ENCODE measurements at regions not wholly inside any gene's neighbourhood (a gene's known extent, or its start where the extent isn't known, plus 50 kb on each side); places are given as distances from the start of the nearest gene placed in this dataset.
A peak's percentile ranks its signal among the peaks of the same experiment; 100 is the strongest.

DNA sequence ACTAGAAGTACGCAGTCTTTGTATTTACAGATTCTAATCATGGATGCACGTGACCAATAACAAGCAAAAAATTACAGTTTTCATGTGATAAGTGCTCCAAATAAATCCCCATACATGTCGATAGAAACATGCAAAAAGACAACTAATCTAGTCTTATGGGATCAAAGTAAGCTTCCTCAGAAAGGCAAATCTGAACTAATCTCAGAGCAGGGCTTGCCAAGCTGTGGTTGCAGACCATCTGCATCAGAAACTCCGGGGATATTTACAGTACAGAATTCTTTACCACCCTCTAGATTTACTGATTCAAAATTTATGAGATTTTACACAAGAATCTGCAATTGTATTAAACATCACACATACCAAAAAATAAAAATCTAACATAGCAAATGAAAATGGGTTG lies 1435.5 kb downstream of the MRPL39 start:
- DNase-seq (ENCODE audit: low spot score) = no peak
- no peak for FAIRE-seq

DNA sequence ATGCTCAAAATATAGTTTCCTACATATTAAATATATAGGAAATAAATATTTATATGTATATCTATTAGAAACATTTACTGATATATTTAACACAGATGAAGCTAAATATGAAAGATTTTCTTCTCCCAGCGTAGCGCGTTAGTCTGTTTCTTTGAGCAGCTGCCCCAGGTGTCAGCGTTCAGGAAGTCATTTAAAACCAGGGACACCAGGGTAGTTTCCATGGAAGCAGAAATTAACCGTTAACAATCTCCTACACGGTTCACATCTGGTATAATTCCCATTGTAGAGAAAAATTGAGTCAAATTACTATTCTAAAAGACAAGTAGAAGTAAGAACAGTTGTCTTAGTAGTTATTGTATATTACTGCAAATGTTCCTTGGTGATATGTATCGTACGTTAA lies 1443.7 kb downstream of the MRPL39 start:
- no peak for FAIRE-seq
- no peak for DNase-seq (ENCODE audit: low spot score)

- no peak for FAIRE-seq
Measured at GRCh38 chr21:24160528-24160927, 1446.8 kb downstream of the MRPL39 start.

DNA sequence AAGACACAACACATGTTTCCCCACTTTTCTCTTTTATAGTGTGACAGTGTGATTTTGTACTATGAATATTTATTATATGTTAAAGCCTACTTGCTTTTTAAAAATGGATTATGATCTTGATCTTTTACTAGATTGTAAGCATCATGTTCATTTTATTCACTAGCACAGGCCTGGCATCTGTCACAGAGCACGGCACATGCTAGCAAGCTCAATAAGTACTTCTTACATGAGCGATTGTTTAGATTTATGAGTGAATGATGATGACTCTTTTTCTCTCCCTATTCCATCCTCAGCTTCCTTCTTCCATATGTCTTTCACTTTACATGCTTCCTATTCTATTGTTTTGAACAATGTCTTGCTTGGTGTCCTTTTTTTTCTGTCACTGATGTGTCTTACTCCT lies 1454.1 kb downstream of the MRPL39 start:
- no peak for FAIRE-seq

More at GRCh38 chr21:24160528-24160927, 1446.8 kb downstream of the MRPL39 start:
- no peak for DNase-seq (ENCODE audit: low spot score)

GRCh38 chr21:24150753-24151152 lies 1456.5 kb downstream of the MRPL39 start:
- FAIRE-seq (no peak), DNase-seq (ENCODE audit: low spot score) (no peak)

More for the DNA sequence above, 1454.1 kb downstream of the MRPL39 start:
- no peak for DNase-seq (ENCODE audit: low spot score)

- FAIRE-seq = no peak
- no peak for DNase-seq (ENCODE audit: low spot score)
Measured at GRCh38 chr21:24148461-24148860, 1458.8 kb downstream of the MRPL39 start.

GRCh38 chr21:24147674-24148073 lies 1459.6 kb downstream of the MRPL39 start:
- DNase-seq (ENCODE audit: low spot score) (no peak), FAIRE-seq (no peak)

- DNase-seq (ENCODE audit: low spot score) (no peak), FAIRE-seq (no peak)
Measured at GRCh38 chr21:24131056-24131455, 1476.2 kb downstream of the MRPL39 start.

GRCh38 chr21:24127651-24128050 lies 1479.6 kb downstream of the MRPL39 start:
- FAIRE-seq = no peak

GRCh38 chr21:24123785-24124184 lies 1483.5 kb downstream of the MRPL39 start:
- FAIRE-seq = no peak
- DNase-seq (ENCODE audit: low spot score) = no peak

More at GRCh38 chr21:24127651-24128050, 1479.6 kb downstream of the MRPL39 start:
- no peak for DNase-seq (ENCODE audit: low spot score)

DNA sequence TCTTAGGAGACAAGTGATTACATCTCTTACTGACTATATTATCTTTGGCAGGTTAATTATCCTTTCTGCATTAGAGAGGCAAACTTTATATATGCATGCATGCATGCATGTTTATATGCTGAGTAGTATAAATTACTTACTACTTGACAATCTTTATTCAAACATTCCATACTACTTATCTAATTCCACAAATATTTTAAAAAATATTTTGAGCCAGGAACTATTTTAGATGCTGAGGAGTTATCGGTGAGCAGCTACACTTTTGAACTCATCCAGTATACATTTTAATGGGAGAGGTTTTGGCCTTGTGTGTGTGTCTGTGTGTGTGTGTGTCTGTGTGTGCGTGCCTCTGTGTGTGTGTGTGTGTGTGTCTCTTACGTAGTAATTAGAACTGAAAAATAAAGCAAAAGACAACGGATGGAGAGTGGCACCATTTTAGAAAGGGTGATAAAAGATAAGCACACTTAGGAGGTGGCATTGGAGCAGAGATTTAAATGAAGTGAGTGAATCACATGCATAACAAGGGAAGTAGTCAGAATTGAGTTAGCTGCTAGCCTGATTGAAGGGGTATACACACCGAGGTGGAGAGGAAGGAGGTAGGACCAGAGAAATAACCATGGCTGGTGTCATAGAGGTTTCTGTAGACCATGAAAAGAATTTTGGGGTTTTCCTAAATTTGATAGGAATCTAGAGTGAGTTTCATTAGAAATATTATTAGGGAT lies 1488.4 kb downstream of the MRPL39 start:
- FAIRE-seq (no peak), DNase-seq (ENCODE audit: low spot score) (no peak)

GRCh38 chr21:24115141-24115540 lies 1492.1 kb downstream of the MRPL39 start:
- FAIRE-seq = no peak
- DNase-seq (ENCODE audit: low spot score) = no peak

- FAIRE-seq (no peak), DNase-seq (ENCODE audit: low spot score) (no peak)
Measured at GRCh38 chr21:24112020-24112419, 1495.3 kb downstream of the MRPL39 start.

GRCh38 chr21:24110846-24111245 lies 1496.4 kb downstream of the MRPL39 start:
- DNase-seq (ENCODE audit: low spot score) (no peak), FAIRE-seq (no peak)

- no peak for FAIRE-seq
- DNase-seq (ENCODE audit: low spot score) = no peak
Measured at GRCh38 chr21:24097181-24097580, 1510.1 kb downstream of the MRPL39 start.

DNA sequence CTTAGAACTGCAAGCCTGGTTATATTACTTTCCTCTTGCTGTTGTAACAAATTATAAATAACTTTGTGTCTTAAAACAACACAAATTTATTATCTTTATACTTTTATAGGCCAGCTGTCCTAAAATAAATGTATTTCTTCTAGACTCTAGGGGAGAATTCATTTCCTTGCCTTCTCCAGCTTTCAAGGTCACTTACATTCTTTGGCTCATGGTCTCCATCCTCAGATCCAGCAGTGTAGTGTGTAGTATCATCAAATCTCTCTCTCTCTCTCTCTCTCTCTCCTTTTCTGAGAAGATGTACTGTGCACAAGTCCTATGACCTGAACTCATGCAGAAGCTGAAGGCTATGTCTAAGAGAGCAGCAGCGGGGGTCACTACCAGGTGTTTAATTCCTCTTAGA lies 1510.6 kb downstream of the MRPL39 start:
- FAIRE-seq (no peak), DNase-seq (ENCODE audit: low spot score) (no peak)

- FAIRE-seq = no peak
- no peak for DNase-seq (ENCODE audit: low spot score)
Measured at GRCh38 chr21:24093032-24093431, 1514.2 kb downstream of the MRPL39 start.

DNA sequence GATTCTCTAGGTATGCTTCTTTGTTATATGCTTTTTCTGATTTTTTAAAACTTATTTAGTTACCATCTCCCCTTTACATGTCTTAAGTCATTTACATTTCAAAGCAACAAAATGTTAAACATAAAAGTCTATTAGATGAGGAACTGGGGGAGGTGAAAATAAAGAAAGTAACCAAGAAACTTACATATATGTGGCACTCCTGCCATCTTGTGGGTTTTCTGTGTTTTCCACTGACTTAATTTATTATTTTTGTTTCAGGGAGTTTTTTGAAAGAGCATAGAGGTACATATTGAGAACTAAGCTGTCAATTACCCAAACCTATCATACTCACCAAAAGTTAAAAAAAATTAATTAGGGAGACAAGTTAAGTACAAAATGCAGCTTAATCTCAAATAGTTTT lies 1531.1 kb downstream of the MRPL39 start:
- FAIRE-seq (no peak), DNase-seq (ENCODE audit: low spot score) (no peak)

GRCh38 chr21:24055696-24056095 lies 1551.6 kb downstream of the MRPL39 start:
- DNase-seq (ENCODE audit: low spot score) = no peak
- FAIRE-seq = no peak

DNA sequence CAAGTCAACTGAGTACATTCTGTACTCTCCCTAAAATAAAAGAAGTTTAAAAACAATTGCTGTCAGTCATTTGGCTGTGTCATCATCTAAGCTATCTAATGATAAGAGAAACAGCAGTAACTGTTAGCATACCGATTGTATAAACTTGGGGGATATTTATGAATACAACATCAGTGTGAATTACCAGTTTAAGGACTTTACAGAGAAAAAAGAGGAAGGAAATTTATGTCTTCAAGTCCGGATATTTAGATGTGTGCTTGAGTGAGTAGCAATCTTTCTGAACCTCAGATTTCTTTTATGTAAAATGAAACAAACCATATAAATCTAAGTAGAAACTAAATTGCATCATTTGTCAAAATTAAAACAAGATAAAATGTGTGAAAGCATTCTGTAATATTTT lies 1557.0 kb downstream of the MRPL39 start:
- FAIRE-seq = no peak
- no peak for DNase-seq (ENCODE audit: low spot score)

DNA sequence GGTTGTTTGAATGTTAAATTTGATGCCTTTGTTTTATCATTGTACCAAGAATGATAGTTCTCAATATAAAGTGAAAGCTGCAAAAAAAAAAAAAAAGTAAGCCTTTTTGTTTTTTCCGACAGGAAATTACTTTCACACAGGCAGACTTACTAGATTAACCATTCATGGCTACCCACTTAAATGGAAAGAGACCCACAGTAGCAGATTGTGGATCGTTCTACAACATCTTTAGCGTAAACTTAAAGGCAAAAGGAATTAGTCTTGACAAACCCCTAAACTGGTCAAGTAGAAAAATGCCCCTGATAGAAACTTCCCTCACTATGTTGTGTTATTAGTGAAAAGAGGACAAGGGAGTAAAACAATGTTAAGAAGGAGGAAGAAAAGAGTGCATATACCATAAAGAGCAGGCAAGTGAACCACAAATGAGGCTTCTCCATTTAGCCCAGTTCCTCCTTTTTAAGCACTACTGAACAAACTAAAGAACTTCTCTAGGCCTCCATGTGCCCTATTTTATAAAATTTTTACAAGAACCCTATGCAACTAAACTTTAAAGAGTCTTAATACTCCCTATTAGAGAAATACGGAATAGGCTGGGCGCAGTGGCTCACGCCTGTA lies 1560.3 kb downstream of the MRPL39 start:
- FAIRE-seq (no peak), DNase-seq (ENCODE audit: low spot score) (no peak)

DNA sequence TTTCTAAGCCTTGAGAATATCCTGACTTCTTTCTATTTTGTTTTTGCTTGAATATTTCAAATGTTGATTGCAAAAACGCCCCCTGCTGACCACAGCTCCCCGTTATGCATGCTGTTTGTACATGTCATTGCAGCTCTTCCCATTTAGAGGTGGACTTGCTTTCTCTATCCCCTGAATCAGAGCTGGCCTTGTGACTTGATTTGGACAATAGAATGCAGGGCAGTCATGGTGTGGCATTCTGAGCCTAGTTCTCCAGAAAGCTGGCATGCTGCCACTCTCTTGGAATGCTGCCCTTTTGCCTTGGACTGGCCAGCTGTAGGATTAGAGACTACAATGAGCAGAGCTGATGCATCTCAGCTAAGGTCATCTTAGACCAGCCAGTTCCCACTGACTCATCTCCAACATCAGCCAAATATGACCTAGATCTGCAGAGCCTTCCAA lies 1561.5 kb downstream of the MRPL39 start:
- FAIRE-seq (peak; percentile 43), DNase-seq (ENCODE audit: low spot score) (peak; percentile 69)

DNA sequence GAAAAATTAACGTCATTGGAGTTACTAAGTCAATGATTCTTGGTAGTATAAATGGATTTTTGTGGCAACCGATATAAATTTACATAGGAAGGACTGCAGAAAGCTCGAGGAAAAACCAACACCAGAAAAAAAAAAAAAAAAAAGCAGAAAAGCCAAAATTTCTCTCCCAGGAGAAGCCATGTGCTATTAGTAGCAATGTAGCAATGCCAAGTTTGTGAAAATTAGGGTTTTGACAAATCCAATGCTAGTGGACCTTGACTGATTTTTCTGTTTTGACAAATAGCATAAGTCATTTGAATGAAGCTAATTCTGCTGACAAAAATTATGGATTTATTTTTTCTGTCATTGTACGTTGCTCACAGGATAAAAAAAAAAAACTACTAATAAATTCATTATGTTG lies 1561.9 kb downstream of the MRPL39 start:
- DNase-seq (ENCODE audit: low spot score) = no peak
- no peak for FAIRE-seq

All from RCC 7860 (cell line).